ENCODE measurements at regions not wholly inside any gene's neighbourhood (a gene's known extent, or its start where the extent isn't known, plus 50 kb on each side); places are given as distances from the start of the nearest gene placed in this dataset.

DNA sequence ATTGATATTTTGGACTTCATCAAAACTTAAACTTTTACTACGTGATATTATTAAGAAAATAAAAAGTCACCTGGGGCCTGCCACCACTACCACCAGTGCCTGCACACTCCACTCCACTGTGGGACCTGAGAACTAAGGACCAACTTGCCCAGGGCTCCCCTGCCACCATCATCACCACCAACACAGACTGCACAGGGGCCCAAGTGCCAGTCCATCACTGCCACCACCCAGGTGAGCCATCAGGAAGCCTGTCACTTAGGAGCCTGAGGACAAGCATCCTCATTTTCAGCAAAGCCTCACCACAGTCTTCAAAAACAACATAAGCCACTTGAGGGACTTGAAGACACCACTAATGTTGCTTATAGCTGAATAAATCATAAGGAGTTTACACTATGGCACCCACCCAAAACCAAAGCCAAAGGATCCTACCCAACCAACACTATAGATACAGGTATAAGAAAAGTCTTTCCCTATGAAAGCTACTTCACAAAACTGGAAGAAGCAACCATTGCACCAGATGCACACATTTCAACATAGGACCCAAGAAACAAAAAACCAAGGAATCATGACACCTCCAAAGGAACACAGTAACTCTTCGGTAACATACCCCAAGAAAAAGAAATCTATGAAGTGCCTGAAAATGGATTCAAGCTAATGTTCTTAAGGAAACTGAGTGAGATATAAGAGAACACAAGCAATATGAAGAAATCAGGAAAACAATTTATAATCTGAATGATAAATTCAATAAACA lies 73.6 kb upstream of the GNAZ start:
- no peak overlapping the region for H3K27ac ChIP-seq
- peaks cover 0 to 40% (median 19%) of the 10 kb centered on the region in 12 donors for H3K9me3 ChIP-seq
- TF ChIP-seq, protein P1, sequence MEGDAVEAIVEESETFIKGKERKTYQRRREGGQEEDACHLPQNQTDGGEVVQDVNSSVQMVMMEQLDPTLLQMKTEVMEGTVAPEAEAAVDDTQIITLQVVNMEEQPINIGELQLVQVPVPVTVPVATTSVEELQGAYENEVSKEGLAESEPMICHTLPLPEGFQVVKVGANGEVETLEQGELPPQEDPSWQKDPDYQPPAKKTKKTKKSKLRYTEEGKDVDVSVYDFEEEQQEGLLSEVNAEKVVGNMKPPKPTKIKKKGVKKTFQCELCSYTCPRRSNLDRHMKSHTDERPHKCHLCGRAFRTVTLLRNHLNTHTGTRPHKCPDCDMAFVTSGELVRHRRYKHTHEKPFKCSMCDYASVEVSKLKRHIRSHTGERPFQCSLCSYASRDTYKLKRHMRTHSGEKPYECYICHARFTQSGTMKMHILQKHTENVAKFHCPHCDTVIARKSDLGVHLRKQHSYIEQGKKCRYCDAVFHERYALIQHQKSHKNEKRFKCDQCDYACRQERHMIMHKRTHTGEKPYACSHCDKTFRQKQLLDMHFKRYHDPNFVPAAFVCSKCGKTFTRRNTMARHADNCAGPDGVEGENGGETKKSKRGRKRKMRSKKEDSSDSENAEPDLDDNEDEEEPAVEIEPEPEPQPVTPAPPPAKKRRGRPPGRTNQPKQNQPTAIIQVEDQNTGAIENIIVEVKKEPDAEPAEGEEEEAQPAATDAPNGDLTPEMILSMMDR (IDR thresholded peaks at IDR 0.05), result no peak
- no peak for TF ChIP-seq POLR2A (IDR thresholded peaks at IDR 0.05)
- H3K36me3 ChIP-seq, result no peaks in the 10 kb centered on the region
- DNase-seq, result no peak
- intact Hi-C loops (cut with DNase I), result no loop called here
- H3K4me3 ChIP-seq, result no peak overlapping the region
- H3K27me3 ChIP-seq, result peaks cover 0 to 7% (median 0%) of the 10 kb centered on the region in 9 donors
- 77 to 83% (median 80%) methylated on average over 2 of the region's 2 CpGs for WGBS, 4 donors
- no peak for ATAC-seq
- H3K4me1 ChIP-seq, result no peaks in the 10 kb centered on the region

DNA sequence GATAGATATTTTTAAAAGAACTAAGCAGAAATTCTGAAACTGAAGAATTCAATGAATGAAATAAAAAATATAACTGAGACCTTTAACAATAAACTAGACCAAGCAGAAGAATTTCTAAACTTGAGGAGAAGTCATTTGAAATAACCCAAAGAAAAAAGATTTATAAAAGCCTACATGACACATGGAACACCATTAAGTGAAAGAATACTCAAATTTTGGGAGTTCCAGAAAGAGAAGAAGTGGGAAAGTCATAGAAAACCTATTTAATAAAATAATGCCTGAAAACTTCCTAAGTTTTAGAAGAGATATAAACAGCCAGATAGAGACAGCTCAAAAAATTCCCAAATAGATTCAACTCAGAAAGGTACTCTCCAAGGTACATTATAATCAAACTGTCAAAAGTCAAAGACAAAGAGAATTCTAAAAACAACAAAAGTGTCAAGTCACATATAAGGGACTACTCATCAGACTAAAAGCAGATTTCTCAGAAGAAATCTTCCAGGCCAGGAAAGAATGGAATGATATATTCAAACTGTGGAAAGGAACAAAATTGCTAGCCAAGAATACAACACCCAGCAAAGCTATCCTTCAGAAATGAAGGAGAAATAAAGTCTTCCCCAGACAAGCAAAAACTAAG lies 72.9 kb upstream of the GNAZ start:
- intact Hi-C loops (cut with DNase I), result no loop called here
- Histone ChIP-seq H3K36me3 (no peaks in the 10 kb centered on the region), H3K27ac (no peak overlapping the region), H3K4me1 (no peaks in the 10 kb centered on the region), H3K27me3 (peaks cover 0 to 7% (median 0%) of the 10 kb centered on the region in 9 donors), H3K4me3 (no peak overlapping the region), H3K9me3 (peaks cover 0 to 40% (median 19%) of the 10 kb centered on the region in 12 donors)
- no peak for TF ChIP-seq POLR2A (IDR thresholded peaks at IDR 0.05)
- TF ChIP-seq, protein P1 (IDR thresholded peaks at IDR 0.05), result no peak
- ATAC-seq, result no peak
- no peak for DNase-seq

DNA sequence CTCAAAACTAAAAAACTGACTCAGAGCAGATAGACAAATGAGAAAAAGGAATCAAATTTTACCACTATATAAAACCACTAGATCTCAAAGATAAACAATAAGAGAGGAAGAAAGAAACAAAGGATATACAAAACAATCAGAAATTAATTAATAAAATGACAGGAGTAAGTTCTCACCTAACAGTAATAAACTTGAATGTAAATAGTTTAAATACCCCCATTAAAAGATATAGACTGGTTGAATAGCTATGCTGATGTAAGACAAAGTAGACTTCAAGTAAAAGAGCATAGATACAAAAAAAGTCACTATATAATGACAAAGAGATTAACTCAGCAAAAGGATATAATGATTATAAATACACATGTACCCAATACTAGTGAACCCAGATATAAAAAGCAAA lies 72.3 kb upstream of the GNAZ start:
- Histone ChIP-seq H3K27me3 (peaks cover 0 to 10% (median 0%) of the 10 kb centered on the region in 9 donors), H3K36me3 (no peaks in the 10 kb centered on the region), H3K4me1 (no peaks in the 10 kb centered on the region), H3K4me3 (no peak overlapping the region), H3K9me3 (peaks cover 0 to 40% (median 19%) of the 10 kb centered on the region in 12 donors), H3K27ac (no peak overlapping the region)
- DNase-seq (no peak), ATAC-seq (no peak)
- intact Hi-C loops (cut with DNase I), result no loop called here
- no peak for TF ChIP-seq POLR2A (IDR thresholded peaks at IDR 0.05)
- TF ChIP-seq, protein P1 (IDR thresholded peaks at IDR 0.05), result no peak

DNA sequence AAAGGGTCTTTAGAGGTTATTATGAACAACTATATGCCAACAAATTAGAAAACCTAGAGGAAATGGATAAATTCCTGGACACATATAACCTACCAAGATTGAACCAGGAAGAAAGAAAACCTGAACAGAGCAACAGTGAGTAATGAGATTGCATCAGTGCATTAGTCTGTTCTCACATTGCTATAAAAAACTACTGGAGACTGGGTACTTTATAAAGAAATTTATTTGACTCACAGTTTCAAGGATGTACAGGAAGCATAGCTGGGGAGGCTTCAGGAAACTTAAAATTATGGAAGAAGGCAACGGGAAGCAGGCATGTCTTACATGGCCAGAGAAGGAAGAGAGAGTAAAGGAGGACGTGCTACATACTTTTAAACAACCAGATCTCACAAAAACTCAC lies 70.8 kb upstream of the GNAZ start:
- H3K9me3 ChIP-seq, result peaks cover 0 to 46% (median 19%) of the 10 kb centered on the region in 12 donors
- H3K27me3 ChIP-seq, result peaks cover 0 to 8% (median 0%) of the 10 kb centered on the region in 9 donors
- H3K36me3 ChIP-seq, result no peaks in the 10 kb centered on the region
- DNase-seq (no peak), ATAC-seq (no peak)
- no peak overlapping the region for H3K4me3 ChIP-seq
- H3K27ac ChIP-seq, result no peak overlapping the region
- no peaks in the 10 kb centered on the region for H3K4me1 ChIP-seq
- TF ChIP-seq POLR2A (IDR thresholded peaks at IDR 0.05), result no peak
- TF ChIP-seq, protein P1 (IDR thresholded peaks at IDR 0.05), result no peak
- 34 to 44% (median 41%) methylated on average over 2 of the region's 2 CpGs for WGBS, 4 donors
- intact Hi-C loops (cut with DNase I), result no loop called here
